GM19025 (cell line): ENCODE measurements at regions not wholly inside any gene's neighbourhood (a gene's known extent, or its start where the extent isn't known, plus 50 kb on each side); places are given as distances from the start of the nearest gene placed in this dataset.

Experiments
- ATAC-seq: cut with Tn5 transposase; IDR thresholded peaks from one replicate; pipeline ENCODE4 v1.9.1; 2021; ENCODE audit warnings: mild to moderate bottlenecking, low read depth, moderate library complexity; ENCODE audit not compliant: unreplicated experiment

DNA sequence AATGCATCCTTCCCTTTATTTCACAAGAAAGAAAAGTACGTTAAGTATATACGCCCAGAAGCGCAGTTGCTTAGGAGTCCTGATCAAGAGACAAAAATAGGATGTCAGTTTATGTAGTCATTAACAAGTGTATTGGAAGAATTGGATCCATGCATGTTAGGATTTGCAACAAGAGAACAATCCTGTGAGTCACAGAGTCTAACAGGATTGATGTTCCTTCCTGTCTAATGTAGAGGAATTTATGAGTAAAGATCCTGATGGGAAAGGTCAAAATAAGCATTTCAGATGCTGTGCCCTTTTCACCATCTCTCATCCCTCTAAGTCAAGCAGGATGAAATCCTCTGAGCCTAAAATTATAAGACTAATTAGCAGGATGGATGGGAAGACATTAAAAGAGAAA, 406.0 kb upstream of the GRIA1 start:
- ATAC-seq: no peak

- no peak for ATAC-seq
These were observed 404.0 kb upstream of the GRIA1 start for GRCh38 chr5:153086486-153086885.

DNA sequence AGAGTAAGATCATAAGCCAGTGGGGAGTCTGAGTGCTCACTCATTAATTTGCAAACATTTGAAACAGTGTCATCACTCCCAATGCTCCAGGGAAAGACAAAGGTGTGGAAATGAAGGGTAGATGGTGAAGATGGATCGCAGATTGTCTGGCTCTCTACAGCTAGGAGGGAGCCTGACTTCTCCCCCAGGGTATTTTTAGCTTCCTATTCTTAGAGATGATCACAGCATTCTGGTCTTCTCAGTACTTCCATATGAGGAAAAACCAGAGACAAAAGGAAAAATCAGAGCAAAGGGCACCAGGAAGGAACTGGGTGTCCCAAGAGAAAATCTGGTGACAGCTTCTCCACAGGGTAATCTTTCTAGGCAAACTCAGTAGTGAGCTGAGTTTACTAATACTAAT, 401.9 kb upstream of the GRIA1 start:
- ATAC-seq: no peak

DNA sequence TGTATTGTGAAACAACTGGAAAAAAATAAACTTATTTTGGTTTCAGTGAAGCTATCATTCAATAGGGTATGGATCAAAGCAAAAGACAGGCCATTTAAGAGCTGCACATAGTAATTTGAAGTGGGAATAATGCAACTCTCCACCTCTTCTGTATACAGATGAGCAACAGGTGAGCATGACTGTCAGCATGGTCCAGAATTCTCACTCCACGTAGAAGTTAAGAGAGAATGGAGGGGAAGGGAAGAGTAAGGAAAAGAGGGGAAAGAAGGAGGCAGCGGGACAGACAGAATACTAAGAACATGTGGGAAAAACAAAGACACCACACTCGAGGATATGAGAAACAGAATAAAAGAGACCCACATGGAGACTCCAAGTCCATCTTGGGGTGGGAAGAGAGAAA, 396.1 kb upstream of the GRIA1 start:
- no peak for ATAC-seq

GRCh38 chr5:153096381-153096780, 394.1 kb upstream of the GRIA1 start:
- no peak for ATAC-seq

DNA sequence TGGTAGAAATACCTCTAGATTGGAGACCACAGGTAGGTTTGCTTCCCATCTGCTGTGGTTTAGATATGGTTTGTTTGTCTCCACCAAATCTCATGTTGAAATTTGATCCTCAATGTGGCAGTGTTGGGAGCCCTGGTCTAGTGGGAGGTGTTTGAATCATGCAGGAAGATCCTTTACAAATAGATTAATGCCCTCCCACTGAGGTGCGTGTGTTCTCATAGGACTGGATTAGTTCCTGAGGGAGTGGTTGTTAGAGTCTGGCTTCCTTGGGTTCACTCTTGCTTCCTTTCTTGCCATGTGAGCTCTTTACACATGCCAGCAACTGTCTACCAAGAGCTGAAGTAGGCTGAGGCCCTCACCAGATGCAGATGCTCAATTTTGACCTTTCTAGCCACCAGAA, 391.1 kb upstream of the GRIA1 start:
- ATAC-seq: no peak

- no peak for ATAC-seq
These were observed 389.0 kb upstream of the GRIA1 start for GRCh38 chr5:153101235-153102180.

DNA sequence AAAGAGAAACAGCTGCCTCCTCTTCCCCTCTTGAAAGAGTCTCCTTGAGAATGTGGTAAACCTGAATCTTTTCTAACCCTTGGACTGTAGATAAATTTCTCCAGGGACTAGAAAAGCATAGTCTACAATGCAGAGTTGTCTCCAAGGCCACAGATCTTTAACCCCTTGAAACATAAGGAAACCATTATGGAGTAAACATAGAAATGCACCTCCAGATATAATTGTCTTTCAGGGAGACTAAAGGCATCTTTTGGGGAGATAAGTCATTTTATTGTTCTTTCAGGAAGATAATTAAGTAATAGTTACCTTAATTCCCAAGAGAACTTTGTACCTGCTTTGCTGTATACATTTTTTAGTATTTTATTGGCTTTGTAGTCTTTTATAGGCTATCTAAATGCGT, 373.6 kb upstream of the GRIA1 start:
- ATAC-seq: no peak

DNA sequence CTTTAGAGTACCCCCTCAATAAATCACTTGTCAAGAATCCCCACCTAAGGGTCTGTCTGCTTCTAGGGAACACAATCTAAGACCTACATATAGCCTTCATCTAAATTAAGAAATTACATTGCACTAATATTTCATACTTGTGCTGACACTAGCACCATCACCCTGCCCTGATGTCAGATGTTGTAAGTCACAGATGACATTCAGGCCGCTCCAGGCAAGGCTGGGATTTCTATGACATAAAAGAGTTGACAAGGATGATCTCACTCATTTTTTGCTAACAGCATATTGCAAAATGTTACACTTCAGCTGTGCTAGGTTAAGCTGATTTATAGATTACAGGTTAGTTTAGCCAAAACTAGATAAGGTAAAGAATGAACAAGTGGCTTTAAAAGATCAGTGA, 372.5 kb upstream of the GRIA1 start:
- no peak for ATAC-seq

GRCh38 chr5:153122403-153122802, 368.1 kb upstream of the GRIA1 start:
- ATAC-seq: no peak

DNA sequence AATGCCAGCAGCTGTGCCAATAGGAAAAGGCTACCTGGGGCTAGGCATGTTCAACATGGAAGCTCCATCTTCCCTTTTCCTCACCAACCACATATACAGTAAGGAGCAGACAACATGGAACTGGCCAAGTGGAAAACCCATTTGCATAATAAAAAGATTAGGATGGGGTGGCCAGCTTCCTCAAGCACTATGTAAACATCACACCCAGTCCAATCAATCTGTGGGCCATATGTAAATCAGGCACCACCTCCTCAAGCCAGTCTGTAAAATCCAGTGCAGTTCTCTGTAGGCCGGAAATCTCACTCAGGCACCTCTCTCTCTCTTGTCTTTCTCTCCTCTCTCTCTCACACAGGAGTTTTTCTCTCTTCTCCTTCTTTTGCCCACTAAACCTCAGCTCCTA, 360.2 kb upstream of the GRIA1 start:
- ATAC-seq: no peak

GRCh38 chr5:153135411-153135810, 355.1 kb upstream of the GRIA1 start:
- no peak for ATAC-seq

GRCh38 chr5:153136910-153137614, 353.4 kb upstream of the GRIA1 start:
- ATAC-seq: no peak

- peak; percentile 64 for ATAC-seq
These were observed 342.4 kb upstream of the GRIA1 start for GRCh38 chr5:153147891-153148623.

DNA sequence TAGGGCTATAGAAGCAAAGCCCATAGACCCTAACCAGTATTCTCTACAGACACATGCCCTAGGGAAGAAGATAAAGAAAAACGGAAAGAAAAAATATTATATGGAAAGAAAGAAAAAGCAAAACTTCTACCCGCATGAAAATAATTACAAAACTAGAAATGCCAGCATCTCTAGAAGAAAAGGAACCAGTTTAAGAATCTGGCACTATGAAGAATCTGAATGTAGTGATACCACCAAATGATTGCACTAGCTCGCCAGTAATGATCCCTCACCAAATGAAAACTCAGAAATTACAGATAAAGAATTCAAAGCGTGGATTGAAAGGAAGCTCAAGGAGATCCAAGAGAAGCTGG, 341.9 kb upstream of the GRIA1 start:
- no peak for ATAC-seq

- no peak for ATAC-seq
These were observed 338.9 kb upstream of the GRIA1 start for GRCh38 chr5:153151558-153151957.

DNA sequence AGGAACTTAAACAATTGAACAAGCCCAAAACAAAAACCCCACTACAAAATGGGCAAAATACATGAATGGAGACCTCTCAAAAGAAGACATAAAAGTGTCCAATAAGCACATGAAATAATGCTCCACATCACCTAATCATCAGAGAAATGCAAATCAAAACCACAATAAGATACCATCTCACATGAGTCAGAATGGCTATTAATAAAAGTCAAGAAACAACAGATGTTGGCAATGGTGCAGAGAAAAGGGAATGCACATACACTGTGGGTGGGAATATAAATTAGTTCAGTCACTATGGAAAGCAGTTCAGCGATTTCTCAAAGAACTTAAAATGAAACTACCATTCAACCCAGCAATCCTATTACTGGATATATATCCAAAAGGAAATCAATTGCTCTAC, 337.4 kb upstream of the GRIA1 start:
- ATAC-seq: no peak

DNA sequence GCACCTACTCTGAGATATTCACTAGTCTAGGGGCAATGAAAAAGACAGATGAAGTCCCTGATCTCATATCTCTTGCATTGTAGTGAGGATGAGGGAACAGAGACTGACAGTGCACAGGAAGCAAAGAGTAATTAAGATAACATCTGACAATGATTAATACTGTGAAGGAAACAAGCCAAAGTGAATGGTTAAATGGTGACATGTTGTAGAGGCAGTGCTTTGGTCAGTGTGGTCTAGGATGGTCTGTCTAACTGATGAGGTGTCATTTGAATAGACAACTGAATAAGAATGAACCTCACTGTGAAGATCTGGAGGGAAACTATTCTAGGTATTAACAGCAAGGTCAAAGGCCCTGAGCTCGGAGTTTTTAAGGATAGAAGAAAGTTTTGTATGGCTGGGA, 333.3 kb upstream of the GRIA1 start:
- ATAC-seq: peak; percentile 72

DNA sequence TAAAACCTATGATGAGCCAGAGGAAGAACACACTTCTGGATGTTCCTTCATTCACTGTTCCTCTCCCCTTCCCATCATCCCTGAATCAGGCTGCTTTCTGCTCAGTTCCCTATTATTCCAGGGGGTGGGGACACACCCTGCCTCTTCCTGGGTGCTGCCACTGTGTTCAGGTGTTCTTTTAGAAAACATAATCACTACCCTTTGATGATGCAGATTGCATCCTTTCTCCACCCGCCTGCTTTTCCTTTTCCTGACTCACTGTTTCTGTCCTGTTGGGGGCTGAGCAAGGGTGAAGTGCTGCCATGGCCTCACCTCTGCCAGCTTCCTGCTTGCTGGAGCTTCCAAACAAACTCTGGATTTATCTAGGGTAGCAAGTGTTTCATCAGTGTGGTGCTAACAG, 331.9 kb upstream of the GRIA1 start:
- ATAC-seq: no peak

- ATAC-seq: no peak
These were observed 330.9 kb upstream of the GRIA1 start for GRCh38 chr5:153159616-153160015.

GRCh38 chr5:153168241-153168640, 322.2 kb upstream of the GRIA1 start:
- ATAC-seq: no peak
